ENCODE measurements at regions not wholly inside any gene's neighbourhood (a gene's known extent, or its start where the extent isn't known, plus 50 kb on each side); places are given as distances from the start of the nearest gene placed in this dataset.
"Not testable (repeated sequence)": the region's sequence is repeated elsewhere in the genome, so short reads cannot be mapped to it uniquely, and the experiment has no call there.

GRCh38 chr6:44010411-44011349, 116.6 kb downstream of the MRPL14 start:
- DNase-seq, result no peak

DNA sequence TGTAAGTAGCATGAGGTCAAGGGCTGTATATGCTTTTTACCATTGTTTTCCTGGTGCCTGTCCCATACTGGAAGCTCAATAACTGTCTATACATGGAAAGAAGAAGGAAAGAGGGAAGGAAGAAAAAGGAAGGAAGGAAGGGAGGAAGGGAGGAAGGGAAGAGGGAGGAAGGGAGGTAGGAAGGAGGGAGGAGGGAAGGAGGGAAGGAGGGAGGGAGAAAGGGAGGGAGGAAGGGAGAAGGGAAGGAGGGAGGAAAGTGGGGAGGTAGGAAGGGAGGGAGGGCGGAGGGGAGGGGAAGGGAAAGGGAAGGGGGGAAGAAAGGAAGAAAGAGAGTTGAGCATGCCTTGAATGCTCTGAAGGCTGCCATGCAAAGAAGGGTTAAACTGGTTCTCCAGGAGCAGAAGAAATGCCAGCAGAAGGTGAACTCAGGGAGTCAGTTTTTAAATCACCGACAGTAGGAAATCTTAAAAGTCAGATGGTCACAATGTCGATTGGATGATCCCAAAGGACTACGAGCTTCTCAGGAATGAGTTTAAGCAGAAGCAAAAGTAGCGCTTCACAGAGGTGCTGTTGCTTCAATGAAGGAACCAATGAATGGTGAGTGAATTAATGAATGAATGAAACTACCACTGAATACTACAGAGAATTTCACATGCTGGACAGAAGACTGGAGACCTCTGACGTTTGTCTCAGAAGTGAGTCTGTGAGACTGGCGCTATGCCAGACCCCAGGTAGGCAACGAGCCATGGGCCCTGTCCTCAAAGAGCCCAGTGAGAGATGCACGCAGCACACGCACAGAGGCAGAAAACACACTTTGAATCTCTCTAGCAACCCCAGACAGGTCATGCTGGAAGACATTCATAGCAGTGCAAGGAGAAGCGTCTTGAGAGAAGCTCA, 117.6 kb downstream of the MRPL14 start:
- no peak for DNase-seq

GRCh38 chr6:44008821-44009370, 118.4 kb downstream of the MRPL14 start:
- DNase-seq, result no peak

DNA sequence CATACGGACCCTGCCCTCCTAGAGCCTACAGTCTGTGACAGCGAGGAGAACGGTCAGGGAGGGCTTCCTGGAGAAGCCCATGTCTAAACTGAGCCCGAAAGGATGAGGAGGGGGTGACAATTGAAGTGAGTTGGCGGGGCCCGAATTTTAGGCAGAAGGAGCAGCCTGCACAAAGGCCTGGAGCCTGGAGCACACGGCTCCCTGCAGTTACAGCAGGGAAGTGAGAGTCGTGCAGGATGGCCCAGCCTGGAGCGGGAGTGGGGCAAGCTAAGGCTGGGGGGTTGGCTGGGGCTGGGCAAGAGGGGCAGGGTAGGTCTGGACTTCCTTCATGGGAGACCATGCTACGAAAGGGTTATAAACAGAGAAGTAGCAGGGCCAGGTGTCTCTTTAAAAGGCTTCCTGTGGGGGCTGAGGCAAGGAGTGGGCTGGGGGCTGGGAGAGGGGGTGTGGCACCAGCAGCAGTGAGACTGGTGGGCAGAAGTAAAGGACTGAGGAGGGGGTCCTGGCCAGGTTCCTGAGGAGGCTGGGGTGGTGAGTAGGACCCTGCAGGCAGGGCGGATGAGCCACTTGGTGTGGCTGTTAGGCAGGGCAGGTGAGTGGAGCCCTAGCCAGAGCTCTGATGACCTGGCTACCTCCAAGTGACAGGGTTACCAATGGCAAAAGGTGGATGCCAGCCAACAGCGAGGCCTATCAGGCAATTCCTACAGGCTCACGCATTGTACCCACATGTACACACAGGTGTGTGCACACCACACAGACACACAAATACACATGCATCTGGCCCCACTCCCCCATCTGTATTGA, 119.2 kb downstream of the MRPL14 start:
- DNase-seq, result no peak

DNA sequence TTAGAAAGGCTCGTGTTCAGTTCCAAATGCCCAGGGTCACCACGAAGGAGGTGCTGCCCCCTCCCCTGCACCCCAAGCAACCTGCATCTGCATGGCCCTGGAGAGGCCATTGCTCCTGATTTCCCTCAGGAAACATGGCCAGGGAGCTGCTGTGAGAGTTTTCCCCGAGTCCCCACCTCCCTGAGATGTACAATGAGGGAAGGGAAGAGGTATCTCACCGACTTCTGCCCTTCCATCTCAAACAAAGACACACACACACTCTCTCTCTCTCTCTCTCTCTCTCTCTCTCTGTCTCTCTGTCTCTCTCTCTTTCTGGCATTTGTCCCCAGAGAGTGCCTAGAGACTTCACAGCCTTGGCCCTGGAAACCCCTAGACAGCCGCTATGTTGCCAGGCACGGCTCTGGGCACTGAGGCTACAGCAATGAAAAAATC, 120.4 kb downstream of the MRPL14 start:
- DNase-seq, result no peak

- no peak for DNase-seq
These were observed 121.0 kb downstream of the MRPL14 start for GRCh38 chr6:44006123-44006871.

- DNase-seq, result no peak
These were observed 121.7 kb downstream of the MRPL14 start for GRCh38 chr6:44005507-44005903.

DNA sequence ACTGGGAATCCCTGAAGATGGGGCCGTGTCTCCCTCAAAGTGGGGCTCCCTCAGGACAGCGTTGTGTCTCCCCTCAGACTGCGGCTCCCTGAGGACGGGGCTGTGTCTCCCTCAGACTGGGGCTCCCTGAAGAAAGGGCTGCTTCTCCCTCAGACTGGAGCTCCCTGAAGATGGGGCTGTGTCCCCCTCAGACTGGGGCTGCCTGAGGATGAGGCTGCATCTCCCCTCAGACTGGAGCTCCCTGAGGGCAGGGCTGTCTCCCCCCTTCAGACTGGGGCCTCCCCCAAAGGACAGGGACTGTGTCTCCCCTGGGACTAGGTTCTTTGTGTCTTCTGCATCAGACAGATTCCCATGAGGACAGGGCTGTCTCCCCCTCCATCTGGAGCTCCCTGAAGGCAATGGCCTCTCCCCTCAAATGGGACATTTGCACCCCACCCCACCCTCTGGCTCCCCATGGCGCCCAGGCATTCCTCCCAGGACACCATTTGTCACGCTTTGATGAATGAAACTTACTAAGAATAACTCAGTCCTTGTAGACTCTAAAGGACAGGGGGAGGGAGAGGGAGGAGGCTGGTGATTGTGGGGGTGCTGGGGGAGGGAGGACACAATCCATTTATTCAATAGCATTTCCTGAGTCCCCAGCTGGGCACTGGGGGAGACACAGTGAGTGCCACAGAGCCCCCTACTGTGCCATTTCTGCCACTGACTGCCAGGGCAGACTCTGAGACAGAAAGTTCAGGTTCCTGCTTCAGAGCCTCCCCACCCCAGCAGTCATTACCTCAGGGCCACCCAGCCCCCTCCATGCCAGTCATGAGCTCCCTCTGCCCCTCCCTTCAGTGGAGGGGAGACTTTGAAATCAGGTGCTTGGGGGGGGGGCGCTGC, 122.4 kb downstream of the MRPL14 start:
- DNase-seq, result no peak

GRCh38 chr6:44004136-44004535, 123.1 kb downstream of the MRPL14 start:
- DNase-seq, result peak; percentile 38

DNA sequence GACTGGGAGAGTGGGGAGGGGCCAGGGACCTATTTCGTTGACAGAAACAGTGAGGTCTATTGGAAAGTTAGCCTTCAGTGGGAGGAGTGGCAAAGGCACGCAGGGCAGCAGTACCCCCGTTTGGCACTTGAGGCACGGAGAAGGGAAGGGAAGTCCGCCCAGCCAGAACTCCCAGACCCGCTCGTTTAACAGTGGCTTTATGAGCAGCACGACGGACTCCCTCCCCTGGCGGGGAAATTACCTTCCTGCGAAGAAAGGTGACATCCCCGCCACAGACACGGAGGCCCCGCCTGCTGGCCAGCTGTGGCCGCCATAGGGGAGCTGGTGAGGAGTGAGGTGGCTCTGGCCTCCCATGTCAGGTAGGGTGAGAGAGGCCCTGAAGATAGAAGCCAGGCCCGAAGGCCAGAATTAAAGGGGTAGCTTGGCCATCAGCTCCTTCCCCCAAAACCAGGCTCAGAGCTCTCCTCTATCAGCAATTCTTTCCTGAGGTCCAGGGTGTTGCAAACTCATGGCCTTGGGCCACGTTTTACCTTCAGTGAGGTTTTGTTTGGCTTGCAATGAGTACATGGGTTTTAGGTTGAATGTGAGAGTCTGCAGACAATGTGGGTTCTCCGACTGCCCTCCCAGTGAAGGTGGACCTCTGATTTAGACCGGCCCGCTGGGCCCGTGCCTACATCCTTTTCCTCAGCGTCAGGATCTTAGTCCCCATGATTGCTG, 123.7 kb downstream of the MRPL14 start:
- no peak for DNase-seq

DNA sequence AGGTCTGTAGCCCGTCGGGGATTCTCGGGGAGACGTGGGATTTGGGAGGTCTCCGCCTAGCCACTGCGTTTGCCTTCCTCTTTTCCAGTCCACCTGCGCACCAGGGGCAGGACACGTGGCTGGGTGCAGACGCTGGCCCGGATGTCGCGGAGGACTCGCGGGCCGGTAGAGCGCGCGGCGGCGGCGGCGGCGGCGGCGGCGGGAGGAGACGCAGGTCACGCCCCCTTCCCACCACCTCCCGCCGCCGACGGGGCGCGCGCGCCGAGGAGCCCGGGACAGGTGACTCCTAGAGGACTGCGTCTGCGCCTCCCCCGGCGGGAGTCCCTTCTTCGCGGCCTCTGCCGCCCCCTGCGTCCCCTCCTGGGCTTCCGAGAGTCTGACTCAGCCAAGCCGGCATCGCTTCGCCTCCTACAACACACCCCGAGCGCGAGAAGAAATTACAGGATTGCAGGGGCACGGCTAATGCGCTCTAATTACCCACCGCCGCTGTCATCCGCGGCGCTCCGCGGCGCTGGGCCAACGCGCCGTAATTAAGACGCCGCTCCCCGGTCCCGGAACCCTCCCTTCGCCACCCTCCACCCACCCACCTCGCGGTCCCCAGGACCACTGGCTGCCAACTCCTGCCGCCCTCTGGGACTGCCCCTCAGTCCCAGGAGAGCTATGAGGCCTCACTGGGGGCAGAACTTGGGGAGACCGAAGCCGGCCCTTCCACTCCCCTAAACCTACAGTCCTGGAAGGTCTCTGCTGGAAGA, 124.5 kb downstream of the MRPL14 start:
- peak; percentile 74 for DNase-seq

DNA sequence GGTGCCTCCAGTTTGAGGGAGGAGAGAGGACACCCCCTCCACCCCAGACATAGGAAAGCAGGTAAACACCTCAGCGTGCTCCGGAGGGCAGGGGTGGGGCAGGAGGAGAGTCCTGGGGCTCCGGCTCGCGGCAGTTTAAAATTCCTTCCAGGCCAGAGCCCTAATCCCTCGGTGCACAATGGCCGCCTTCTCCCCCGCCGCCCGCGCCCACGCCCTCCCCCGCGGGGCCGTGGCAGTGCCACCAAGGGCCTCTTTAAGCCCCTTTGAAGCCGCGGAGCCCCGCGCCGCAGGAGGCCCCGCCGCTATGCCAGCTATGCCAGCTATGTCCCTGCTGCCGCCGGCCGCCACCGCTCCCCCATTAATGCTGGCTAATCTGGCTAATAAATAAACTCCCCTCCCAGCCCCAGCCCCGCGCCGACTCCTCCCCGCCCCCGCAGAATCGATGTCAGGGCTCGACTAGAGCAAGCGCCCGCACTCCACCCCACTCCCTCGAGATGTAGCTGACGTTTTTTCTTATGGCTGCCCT, 125.1 kb downstream of the MRPL14 start:
- DNase-seq, result no peak

GRCh38 chr6:44001318-44002066, 125.8 kb downstream of the MRPL14 start:
- DNase-seq, result no peak

DNA sequence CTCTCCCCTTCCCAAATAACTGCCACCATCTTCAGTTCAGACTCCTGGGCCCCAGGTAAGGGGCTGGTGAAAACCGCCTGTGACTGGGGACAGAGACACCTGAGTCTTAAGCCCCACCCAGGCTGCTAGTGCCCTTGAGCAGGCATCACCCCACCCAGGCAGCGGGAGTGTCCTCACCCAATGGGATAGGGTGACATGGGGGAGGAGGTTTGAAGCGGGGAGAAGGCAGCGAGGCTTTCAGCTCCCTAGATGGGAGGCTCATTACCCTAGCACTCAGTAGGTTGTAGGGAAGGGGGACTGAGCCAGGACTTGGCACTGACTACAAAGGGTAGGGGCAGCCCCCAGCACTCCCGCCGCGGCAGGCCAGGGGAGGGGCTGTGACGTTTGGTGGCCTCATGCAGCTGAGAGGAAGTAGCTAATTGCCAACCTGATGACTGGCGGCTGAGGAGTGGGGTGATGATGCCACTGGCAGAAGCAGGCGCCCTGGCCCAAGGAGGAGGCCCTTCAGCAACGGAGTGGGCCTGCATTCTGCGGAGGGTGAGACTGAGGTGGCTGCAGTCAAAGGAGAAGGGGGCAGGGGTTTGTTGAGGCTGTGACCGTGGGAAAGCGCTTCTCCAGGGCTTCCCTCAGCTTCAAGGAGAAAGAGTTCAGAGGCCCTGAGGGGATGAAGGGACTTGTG, 126.9 kb downstream of the MRPL14 start:
- no peak for DNase-seq

- DNase-seq, result no peak
These were observed 127.6 kb downstream of the MRPL14 start for GRCh38 chr6:43999628-44000027.

DNA sequence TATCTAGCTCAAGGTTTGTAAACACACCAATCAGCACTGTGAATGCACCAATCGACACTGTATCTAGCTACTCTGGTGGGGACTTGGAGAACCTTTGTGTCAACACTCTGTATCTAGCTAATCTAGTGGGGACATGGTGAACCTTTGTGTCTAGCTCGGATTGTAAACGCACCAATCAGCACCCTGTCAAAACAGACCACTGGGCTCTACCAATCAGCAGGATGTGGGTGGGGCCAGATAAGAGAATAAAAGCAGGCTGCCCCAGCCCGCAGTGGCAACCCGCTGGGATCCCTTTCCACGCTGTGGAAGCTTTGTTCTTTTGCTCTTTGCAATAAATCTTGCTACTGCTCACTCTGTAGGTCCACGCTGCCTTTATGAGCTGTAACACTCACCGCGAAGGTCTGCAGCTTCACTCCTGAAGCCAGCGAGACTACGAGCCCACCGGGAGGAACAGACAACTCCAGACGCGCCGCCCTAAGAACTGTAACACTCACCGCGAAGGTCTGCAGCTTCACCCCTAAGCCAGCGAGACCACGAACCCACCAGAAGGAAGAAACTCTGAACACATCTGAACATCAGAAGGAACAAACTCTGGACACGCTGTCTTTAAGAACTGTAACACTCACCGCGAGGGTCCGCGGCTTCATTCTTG, 128.5 kb downstream of the MRPL14 start:
- DNase-seq, result not testable (repeated sequence)

DNA sequence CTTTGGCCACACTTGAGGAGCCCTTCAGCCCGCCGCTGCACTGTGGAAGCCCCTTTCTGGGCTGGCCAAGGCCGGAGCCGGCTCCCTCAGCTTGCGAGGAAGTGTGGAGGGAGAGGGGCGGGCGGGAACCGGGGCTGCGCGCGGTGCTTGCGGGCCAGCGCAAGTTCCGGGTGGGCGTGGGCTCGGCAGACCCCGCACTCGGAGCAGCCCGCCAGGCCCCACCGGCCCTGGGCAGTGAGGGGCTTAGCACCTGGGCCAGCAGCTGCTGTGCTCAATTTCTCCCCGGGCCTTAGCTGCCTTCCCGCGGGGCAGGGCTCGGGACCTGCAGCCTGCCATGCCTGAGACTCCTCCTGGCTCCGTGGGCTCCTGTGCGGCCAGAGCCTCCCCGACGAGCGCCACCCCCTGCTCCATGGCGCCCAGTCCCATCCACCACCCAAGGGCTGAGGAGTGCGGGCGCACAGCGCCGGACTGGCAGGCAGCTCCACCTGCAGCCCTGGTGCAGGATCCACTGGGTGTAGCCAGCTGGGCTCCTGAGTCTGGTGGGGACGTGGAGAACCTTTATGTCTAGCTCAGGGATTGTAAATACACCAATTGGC, 129.2 kb downstream of the MRPL14 start:
- not testable (repeated sequence) for DNase-seq
